ENCODE measurements at regions not wholly inside any gene's neighbourhood (a gene's known extent, or its start where the extent isn't known, plus 50 kb on each side); places are given as distances from the start of the nearest gene placed in this dataset.

GRCh38 chr2:196263181-196263747 lies 91.9 kb upstream of the STK17B start:
- TF ChIP-seq CTCF (IDR thresholded peaks at IDR 0.05), result no peak
- TF ChIP-seq POLR2A (IDR thresholded peaks at IDR 0.05), result no peak
- TF ChIP-seq EP300 (IDR thresholded peaks at IDR 0.05), result no peak

All from ovary (tissue), 3 donors.